Stomach (tissue), 8 donors: ENCODE measurements at regions not wholly inside any gene's neighbourhood (a gene's known extent, or its start where the extent isn't known, plus 50 kb on each side); places are given as distances from the start of the nearest gene placed in this dataset.
A peak's percentile ranks its signal among the peaks of the same experiment; 100 is the strongest.
"Not testable (repeated sequence)": the region's sequence is repeated elsewhere in the genome, so short reads cannot be mapped to it uniquely, and the experiment has no call there.

Experiments used
- DNase-seq, 2 donors: peaks; one replicate each; pipeline versions ENCODE4 v3.0.0 to v3.0.0-alpha.2; 2013 to 2019
- H3K27ac ChIP-seq, 5 donors: fragments of 200-600 bp in 4 of 5; sonication (generic) in 4 of 5; one replicate each; pipeline ENCODE4 v1.5.1; 2013 to 2019; ENCODE audit warnings: mild to moderate bottlenecking in 1 of 5, moderate library complexity in 1 of 5
- H3K27me3 ChIP-seq, 3 donors: fragments of 200-600 bp; sonication (generic); one replicate each; pipeline ENCODE4 v1.5.1; 2017 to 2019; ENCODE audit warnings: mixed run types in 1 of 3
- H3K36me3 ChIP-seq, 4 donors: fragments of 200-600 bp; sonication (generic); 1 replicate in 3 of 4; 2 replicates in 1 of 4; pipeline ENCODE4 v1.5.1; 2016 to 2019
- H3K4me1 ChIP-seq, 4 donors: fragments of 200-600 bp; sonication (generic); one replicate each; pipeline ENCODE4 v1.5.1; 2016 to 2019
- H3K4me3 ChIP-seq, 4 donors: fragments of 200-600 bp; sonication (generic) in 3 of 4; one replicate each; pipeline ENCODE4 v1.5.1; 2016 to 2019; ENCODE audit warnings: mild to moderate bottlenecking in 1 of 4
- H3K9me3 ChIP-seq, 4 donors: fragments of 200-600 bp; sonication (generic); one replicate each; pipeline ENCODE4 v1.5.1; 2016 to 2019
- CTCF ChIP-seq, 7 experiments: fragments of 450-650 bp in 4 of 7; fragments of 200-600 bp in 3 of 7; sonication (generic) in 3 of 7; IDR thresholded peaks; one replicate each; pipeline ENCODE4 v1.5.1; 2016 to 2019; ENCODE audit warnings: antibody characterized with exemption in 7 of 7, control low read depth in 2 of 7, mild to moderate bottlenecking in 1 of 7
- EP300 ChIP-seq: sonication (generic); formaldehyde crosslinking; IDR thresholded peaks from one replicate; pipeline ENCODE4 v1.6.1; 2017; ENCODE audit warnings: antibody characterized with exemption
- POLR2A ChIP-seq, 4 donors: fragments of 450-650 bp; IDR thresholded peaks; one replicate each; pipeline ENCODE4 v1.6.1; 2016; ENCODE audit warnings: antibody characterized with exemption in 4 of 4, control low read depth in 2 of 4, mild to moderate bottlenecking in 1 of 4, moderate library complexity in 1 of 4
- POLR2AphosphoS5 ChIP-seq, 3 donors: sonication (generic); formaldehyde crosslinking; IDR thresholded peaks; one replicate each; pipeline ENCODE4 v1.6.1; 2016; ENCODE audit warnings: antibody characterized with exemption in 3 of 3
- WGBS, 5 donors: extraction: QIAGEN DNeasy Blood & Tissue Kit in 3 of 5; methylation state at CpG; one replicate each; pipeline versions ENCODE4 v1.1.5 to v1.1.7; 2013 to 2018; 5-methylcytosine and 5-hydroxymethylcytosine counted together
- intact Hi-C: fragments of 100-400 bp; cut with DNase I; formaldehyde crosslinking; loops from one replicate; pipeline ENCODE4 v1.15.1; 2023; ENCODE audit warnings: low total_unique reads
- donor health status: healthy with polysubstance abuse.
- donor health status: Bipolar disorder and iron deficiency.
- donor health status: healthy.

GRCh38 chr20:53736122-53736756 lies 142.6 kb upstream of the ZNF217 start:
- TF ChIP-seq CTCF (IDR thresholded peaks at IDR 0.05) = no peak
- 31 to 63% (median 44%) methylated on average over 7 of the region's 7 CpGs for WGBS, 5 donors

GRCh38 chr20:53735536-53736050 lies 142.0 kb upstream of the ZNF217 start:
- Histone ChIP-seq H3K27me3 (no peaks in the 10 kb centered on the region), H3K36me3 (no peaks in the 10 kb centered on the region), H3K9me3 (no peaks in the 10 kb centered on the region), H3K4me3 (no peak overlapping the region), H3K27ac (peak overlapping the region in 3 of 5 donors; percentile 30 to 89 (median 87)), H3K4me1 (peaks cover 24 to 53% (median 35%) of the 10 kb centered on the region in 4 donors)
- 33 to 45% (median 36%) methylated on average over 5 of the region's 5 CpGs for WGBS, 5 donors
- DNase-seq = peak in 1 of 2 donors; percentile 40
- no peak for TF ChIP-seq EP300
- intact Hi-C loops = no loop called here

More at GRCh38 chr20:53736122-53736756, 142.6 kb upstream of the ZNF217 start:
- no peak overlapping the region for H3K4me3 ChIP-seq
- H3K9me3 ChIP-seq = no peaks in the 10 kb centered on the region
- peaks cover 24 to 60% (median 37%) of the 10 kb centered on the region in 4 donors for H3K4me1 ChIP-seq
- H3K36me3 ChIP-seq = no peaks in the 10 kb centered on the region
- DNase-seq = peak in 1 of 2 donors; percentile 61
- peak overlapping the region in 3 of 5 donors; percentile 79 to 89 (median 87) for H3K27ac ChIP-seq
- no peaks in the 10 kb centered on the region for H3K27me3 ChIP-seq
- intact Hi-C loops = no loop called here

- Histone ChIP-seq H3K27ac (no peak overlapping the region), H3K4me1 (peaks cover 18 to 40% (median 31%) of the 10 kb centered on the region in 4 donors), H3K9me3 (no peaks in the 10 kb centered on the region), H3K4me3 (no peak overlapping the region), H3K27me3 (no peaks in the 10 kb centered on the region), H3K36me3 (no peaks in the 10 kb centered on the region)
- intact Hi-C loops = no loop called here
- no peak for DNase-seq
- 80 to 93% (median 89%) methylated on average over 7 of the region's 7 CpGs for WGBS, 5 donors
- TF ChIP-seq EP300 = no peak
- no peak for TF ChIP-seq POLR2A (IDR thresholded peaks at IDR 0.05)
Observed at GRCh38 chr20:53734006-53734688, 140.5 kb upstream of the ZNF217 start.

GRCh38 chr20:53731595-53731994 lies 138.0 kb upstream of the ZNF217 start:
- Histone ChIP-seq H3K4me3 (no peak overlapping the region), H3K27ac (no peak overlapping the region), H3K4me1 (peaks cover 10 to 15% (median 13%) of the 10 kb centered on the region in 4 donors), H3K9me3 (no peaks in the 10 kb centered on the region), H3K36me3 (no peaks in the 10 kb centered on the region), H3K27me3 (no peaks in the 10 kb centered on the region)
- 85 to 91% (median 88%) methylated on average over 2 of the region's 2 CpGs for WGBS, 5 donors
- DNase-seq = no peak
- TF ChIP-seq POLR2AphosphoS5 (IDR thresholded peaks at IDR 0.05) = no peak
- no peak for TF ChIP-seq EP300
- no peak for TF ChIP-seq POLR2A (IDR thresholded peaks at IDR 0.05)
- no peak for TF ChIP-seq CTCF (IDR thresholded peaks at IDR 0.05)
- intact Hi-C loops = no loop called here

GRCh38 chr20:53728359-53728758 lies 134.7 kb upstream of the ZNF217 start:
- Histone ChIP-seq H3K36me3 (no peaks in the 10 kb centered on the region), H3K4me3 (no peak overlapping the region), H3K9me3 (no peaks in the 10 kb centered on the region), H3K27ac (no peak overlapping the region), H3K27me3 (no peaks in the 10 kb centered on the region), H3K4me1 (no peaks in the 10 kb centered on the region)
- whole genome bisulfite sequencing, 5 donors = 76 to 90% (median 89%) methylated on average over 1 of the region's 1 CpG
- no peak for TF ChIP-seq POLR2A (IDR thresholded peaks at IDR 0.05)
- no peak for TF ChIP-seq EP300
- no peak for TF ChIP-seq CTCF (IDR thresholded peaks at IDR 0.05)
- no peak for TF ChIP-seq POLR2AphosphoS5 (IDR thresholded peaks at IDR 0.05)
- DNase-seq = no peak
- intact Hi-C loops = no loop called here

GRCh38 chr20:53727239-53727638 lies 133.6 kb upstream of the ZNF217 start:
- H3K36me3 ChIP-seq, intact Hi-C loops, H3K9me3 ChIP-seq, H3K4me1 ChIP-seq, H3K4me3 ChIP-seq, H3K27ac ChIP-seq, DNase-seq, H3K27me3 ChIP-seq: not testable (repeated sequence)
- WGBS, 5 donors = 89 to 95% (median 91%) methylated on average over 4 of the region's 4 CpGs
